Neural progenitor cell (in vitro differentiated cells): ENCODE measurements at regions not wholly inside any gene's neighbourhood (a gene's known extent, or its start where the extent isn't known, plus 50 kb on each side); places are given as distances from the start of the nearest gene placed in this dataset.
A peak's percentile ranks its signal among the peaks of the same experiment; 100 is the strongest.

Experiments
- DNase-seq: peaks from one replicate; pipeline ENCODE4 v3.0.0-alpha.2; 2016; ENCODE audit warnings: low spot score
- H2AFZ ChIP-seq: fragments of 200-600 bp; sonication (generic); replicated peaks from 2 replicates; pipeline ENCODE4 v1.6.1; 2016; ENCODE audit warnings: antibody characterized with exemption
- H3F3A ChIP-seq: fragments of 200-600 bp; sonication (generic); 2 replicates; pipeline ENCODE4 v1.6.1; 2016; ENCODE audit warnings: antibody characterized with exemption, low read depth
- H3K27ac ChIP-seq: fragments of 200-600 bp; sonication (generic); 2 replicates; pipeline ENCODE4 v1.5.1; 2016; ENCODE audit warnings: mild to moderate bottlenecking
- H3K27me3 ChIP-seq: fragments of 200-600 bp; sonication (generic); 2 replicates; pipeline ENCODE4 v1.6.1; 2016; ENCODE audit warnings: mild to moderate bottlenecking, moderate library complexity
- H3K36me3 ChIP-seq: fragments of 200-600 bp; sonication (generic); 2 replicates; pipeline ENCODE4 v1.5.1; 2016
- H3K4me1 ChIP-seq: fragments of 200-600 bp; sonication (generic); 2 replicates; pipeline ENCODE4 v1.6.1; 2016; ENCODE audit warnings: mixed run types
- H3K4me2 ChIP-seq: fragments of 200-600 bp; sonication (generic); 2 replicates; pipeline ENCODE4 v1.6.1; 2016
- H3K4me3 ChIP-seq: fragments of 200-600 bp; sonication (generic); 2 replicates; pipeline ENCODE4 v1.5.1; 2016
- H3K79me2 ChIP-seq: fragments of 200-600 bp; sonication (generic); 2 replicates; pipeline ENCODE4 v1.6.1; 2016; ENCODE audit warnings: low read depth
- H3K9ac ChIP-seq: fragments of 200-600 bp; sonication (generic); 2 replicates; pipeline ENCODE4 v1.6.1; 2016
- H3K9me3 ChIP-seq: fragments of 200-600 bp; sonication (generic); 2 replicates; pipeline ENCODE4 v1.5.1; 2016; ENCODE audit warnings: low read depth
- H4K20me1 ChIP-seq: fragments of 200-600 bp; sonication (generic); 2 replicates; pipeline ENCODE4 v1.6.1; 2016; ENCODE audit warnings: low read depth
- H3K27ac Mint-ChIP-seq: 3 replicates; pipeline ENCODE4 v1.8.0; 2021; ENCODE audit warnings: mixed read lengths
- H3K27me3 Mint-ChIP-seq: 2 replicates; pipeline ENCODE4 v1.8.0; 2022; ENCODE audit warnings: low read depth, mild to moderate bottlenecking, inconsistent platforms, moderate library complexity, mixed read lengths; ENCODE audit not compliant: insufficient read depth
- H3K36me3 Mint-ChIP-seq: 3 replicates; pipeline ENCODE4 v1.8.0; 2021; ENCODE audit warnings: mixed read lengths
- H3K4me1 Mint-ChIP-seq: 3 replicates; pipeline ENCODE4 v1.8.0; 2021; ENCODE audit warnings: mixed read lengths
- H3K4me3 Mint-ChIP-seq: 3 replicates; pipeline ENCODE4 v1.8.0; 2021; ENCODE audit warnings: mild to moderate bottlenecking, moderate library complexity, mixed read lengths
- H3K9me3 Mint-ChIP-seq: 3 replicates; pipeline ENCODE4 v1.8.0; 2020; ENCODE audit warnings: mixed read lengths
- CTCF ChIP-seq: fragments of 200-600 bp; sonication (generic); IDR thresholded peaks from 2 replicates; pipeline ENCODE4 v1.5.1; 2017; ENCODE audit warnings: antibody characterized with exemption, mild to moderate bottlenecking
- EZH2 ChIP-seq: fragments of 200-600 bp; sonication (generic); IDR thresholded peaks from 2 replicates; pipeline ENCODE4 v1.6.1; 2017; ENCODE audit warnings: antibody characterized with exemption, mild to moderate bottlenecking, moderate library complexity
- EZH2phosphoT487 ChIP-seq: fragments of 200-600 bp; sonication (generic); IDR thresholded peaks from 2 replicates; pipeline ENCODE4 v1.6.1; 2017; ENCODE audit warnings: antibody characterized with exemption

- Histone ChIP-seq H3K4me2 (no peak overlapping the region), H3K79me2 (no peaks in the 10 kb centered on the region), H3K27me3 (no peaks in the 10 kb centered on the region), H3F3A (no peaks in the 10 kb centered on the region), H2AFZ (no peak overlapping the region), H3K27ac (no peak overlapping the region), H4K20me1 (no peaks in the 10 kb centered on the region), H3K4me3 (no peak overlapping the region), H3K9me3 (no peaks in the 10 kb centered on the region), H3K4me1 (no peaks in the 10 kb centered on the region), H3K36me3 (no peaks in the 10 kb centered on the region), H3K9ac (no peak overlapping the region)
- H3K4me1 Mint-ChIP-seq, result no peaks in the 10 kb centered on the region
- DNase-seq, result no peak
- H3K36me3 Mint-ChIP-seq, result no peaks in the 10 kb centered on the region
- no peak for TF ChIP-seq CTCF
- no peak for TF ChIP-seq EZH2phosphoT487
- TF ChIP-seq EZH2, result no peak
- H3K9me3 Mint-ChIP-seq, result peaks cover 6% of the 10 kb centered on the region
- no peak overlapping the region for H3K27ac Mint-ChIP-seq
- H3K27me3 Mint-ChIP-seq, result no peaks in the 10 kb centered on the region
- H3K4me3 Mint-ChIP-seq, result no peak overlapping the region
Observed at GRCh38 chr4:133081246-133081645, 67.8 kb upstream of the PCDH10 start.

GRCh38 chr4:133084421-133084820, 64.7 kb upstream of the PCDH10 start:
- no peaks in the 10 kb centered on the region for H3K9me3 ChIP-seq
- no peaks in the 10 kb centered on the region for H3K27me3 ChIP-seq
- Mint-ChIP-seq H3K27me3 (no peaks in the 10 kb centered on the region), H3K4me1 (no peaks in the 10 kb centered on the region), H3K36me3 (no peaks in the 10 kb centered on the region), H3K27ac (no peak overlapping the region), H3K4me3 (no peak overlapping the region), H3K9me3 (no peaks in the 10 kb centered on the region)
- no peaks in the 10 kb centered on the region for H3K79me2 ChIP-seq
- H3K4me2 ChIP-seq, result no peak overlapping the region
- no peak overlapping the region for H3K4me3 ChIP-seq
- no peaks in the 10 kb centered on the region for H3K36me3 ChIP-seq
- H3K9ac ChIP-seq, result no peak overlapping the region
- no peak for TF ChIP-seq EZH2phosphoT487
- no peak for TF ChIP-seq CTCF
- no peak for TF ChIP-seq EZH2
- H3K4me1 ChIP-seq, result no peaks in the 10 kb centered on the region
- H2AFZ ChIP-seq, result no peak overlapping the region
- no peak for DNase-seq
- H3K27ac ChIP-seq, result no peak overlapping the region
- H4K20me1 ChIP-seq, result no peaks in the 10 kb centered on the region
- H3F3A ChIP-seq, result no peaks in the 10 kb centered on the region

- no peak overlapping the region for H3K9ac ChIP-seq
- H3K4me1 ChIP-seq, result peaks cover 7% of the 10 kb centered on the region
- H3K79me2 ChIP-seq, result no peaks in the 10 kb centered on the region
- no peaks in the 10 kb centered on the region for H4K20me1 ChIP-seq
- no peaks in the 10 kb centered on the region for H3K9me3 ChIP-seq
- peaks cover 14% of the 10 kb centered on the region for H3K4me1 Mint-ChIP-seq
- no peak overlapping the region for H3K27ac ChIP-seq
- H3K27me3 ChIP-seq, result no peaks in the 10 kb centered on the region
- no peak overlapping the region for H3K4me3 Mint-ChIP-seq
- H3K4me2 ChIP-seq, result no peak overlapping the region
- no peak overlapping the region for H3K27ac Mint-ChIP-seq
- no peaks in the 10 kb centered on the region for H3K27me3 Mint-ChIP-seq
- H3K36me3 ChIP-seq, result no peaks in the 10 kb centered on the region
- no peak overlapping the region for H3K4me3 ChIP-seq
- no peak for TF ChIP-seq EZH2phosphoT487
- TF ChIP-seq CTCF, result no peak
- no peak for TF ChIP-seq EZH2
- no peak for DNase-seq
- peaks cover 7% of the 10 kb centered on the region for H3K9me3 Mint-ChIP-seq
- H3K36me3 Mint-ChIP-seq, result no peaks in the 10 kb centered on the region
- no peaks in the 10 kb centered on the region for H3F3A ChIP-seq
- H2AFZ ChIP-seq, result peak overlapping the region; percentile 12
Observed at GRCh38 chr4:133095591-133095990, 53.5 kb upstream of the PCDH10 start.
